CD8-positive, alpha-beta memory T cell (primary cell): ENCODE measurements at regions not wholly inside any gene's neighbourhood (a gene's known extent, or its start where the extent isn't known, plus 50 kb on each side); places are given as distances from the start of the nearest gene placed in this dataset.

ENCODE experiments used
- CTCF ChIA-PET: fragments of 350-600 bp; sonication (Branson Sonifier 250); formaldehyde crosslinking; loops from one replicate; lab custom pipeline; 2021; ENCODE audit warnings: antibody characterized with exemption; lab: Charles Lee
- POLR2A ChIA-PET: fragments of 350-600 bp; sonication (Branson Sonifier 250); formaldehyde crosslinking; loops from one replicate; lab custom pipeline; 2021; ENCODE audit warnings: antibody characterized with exemption; lab: Charles Lee
- DNase-seq, 5 donors: peaks; one replicate each; pipeline versions ENCODE4 v3.0.0 to v3.0.0-alpha.2; 2020 to 2022; ENCODE audit warnings: mixed read lengths in 1 of 5
- H3K27ac ChIP-seq: one replicate; pipeline ENCODE4 v1.7.0; 2013; ENCODE audit warnings: low read depth, mild to moderate bottlenecking, low read length, moderate library complexity
- H3K27me3 ChIP-seq: 2 replicates; pipeline ENCODE4 v1.7.0; 2013; ENCODE audit warnings: low read length, mild to moderate bottlenecking; ENCODE audit not compliant: insufficient read depth, poor library complexity, severe bottlenecking
- H3K36me3 ChIP-seq: 2 replicates; pipeline ENCODE4 v1.7.0; 2013; ENCODE audit warnings: mild to moderate bottlenecking, low read length, moderate library complexity; ENCODE audit not compliant: insufficient read depth
- H3K4me1 ChIP-seq: 2 replicates; pipeline ENCODE4 v1.7.0; 2013; ENCODE audit warnings: mild to moderate bottlenecking, low read length, moderate library complexity; ENCODE audit not compliant: insufficient read depth
- H3K4me3 ChIP-seq: 2 replicates; pipeline ENCODE4 v1.7.0; 2013; ENCODE audit warnings: mild to moderate bottlenecking, low read length
- H3K9me3 ChIP-seq: 2 replicates; pipeline ENCODE4 v1.7.0; 2013; ENCODE audit warnings: mild to moderate bottlenecking, low read length
- H3K27ac Mint-ChIP-seq, 8 donors: one replicate each; pipeline ENCODE4 v1.8.0; 2020 to 2021; ENCODE audit warnings: mixed read lengths in 8 of 8, mild to moderate bottlenecking in 6 of 8, inconsistent platforms in 3 of 8, moderate library complexity in 3 of 8
- H3K27me3 Mint-ChIP-seq, 2 donors: one replicate each; pipeline ENCODE4 v1.8.0; 2020 to 2021; ENCODE audit warnings: mixed read lengths in 2 of 2, mild to moderate bottlenecking in 1 of 2, moderate library complexity in 1 of 2
- H3K36me3 Mint-ChIP-seq, 3 donors: one replicate each; pipeline ENCODE4 v1.8.0; 2020 to 2021; ENCODE audit warnings: mixed read lengths in 3 of 3, inconsistent platforms in 1 of 3, mild to moderate bottlenecking in 1 of 3
- H3K4me1 Mint-ChIP-seq, 3 donors: one replicate each; pipeline ENCODE4 v1.8.0; 2020 to 2021; ENCODE audit warnings: mixed read lengths in 3 of 3, inconsistent platforms in 1 of 3, mild to moderate bottlenecking in 1 of 3
- H3K4me3 Mint-ChIP-seq, 7 donors: one replicate each; pipeline ENCODE4 v1.8.0; 2020 to 2021; ENCODE audit warnings: mixed read lengths in 7 of 7, mild to moderate bottlenecking in 6 of 7, moderate library complexity in 4 of 7, inconsistent platforms in 2 of 7
- H3K9me3 Mint-ChIP-seq, 5 donors: one replicate each; pipeline ENCODE4 v1.8.0; 2020 to 2022; ENCODE audit warnings: mixed read lengths in 5 of 5, mild to moderate bottlenecking in 3 of 5, moderate library complexity in 2 of 5, inconsistent platforms in 1 of 5

- Mint-ChIP-seq H3K27ac (no peak overlapping the region), H3K36me3 (no peaks in the 10 kb centered on the region), H3K4me1 (no peaks in the 10 kb centered on the region), H3K4me3 (no peak overlapping the region), H3K9me3 (peaks cover 0 to 11% (median 8%) of the 10 kb centered on the region in 5 donors), H3K27me3 (no peaks in the 10 kb centered on the region)
- no peaks in the 10 kb centered on the region for H3K36me3 ChIP-seq
- H3K9me3 ChIP-seq: no peaks in the 10 kb centered on the region
- DNase-seq: no peak
- no peak overlapping the region for H3K27ac ChIP-seq
- ChIA-PET POLR2A (no interaction called here), CTCF (no interaction called here)
- no peaks in the 10 kb centered on the region for H3K27me3 ChIP-seq
- H3K4me1 ChIP-seq: no peaks in the 10 kb centered on the region
- H3K4me3 ChIP-seq: no peak overlapping the region
Observed at GRCh38 chr20:12064540-12064939, 146.8 kb downstream of the BTBD3 start.

GRCh38 chr20:12067686-12068085 is 150.0 kb downstream of the BTBD3 start:
- H3K9me3 ChIP-seq: no peaks in the 10 kb centered on the region
- no peaks in the 10 kb centered on the region for H3K27me3 Mint-ChIP-seq
- no peaks in the 10 kb centered on the region for H3K36me3 ChIP-seq
- no peaks in the 10 kb centered on the region for H3K4me1 Mint-ChIP-seq
- H3K36me3 Mint-ChIP-seq: no peaks in the 10 kb centered on the region
- no peaks in the 10 kb centered on the region for H3K4me1 ChIP-seq
- H3K27ac Mint-ChIP-seq: no peak overlapping the region
- ChIA-PET CTCF (no interaction called here), POLR2A (no interaction called here)
- no peak overlapping the region for H3K4me3 Mint-ChIP-seq
- no peak overlapping the region for H3K4me3 ChIP-seq
- H3K27me3 ChIP-seq: no peaks in the 10 kb centered on the region
- H3K9me3 Mint-ChIP-seq: peaks cover 4 to 8% (median 5%) of the 10 kb centered on the region in 5 donors
- DNase-seq: no peak
- no peak overlapping the region for H3K27ac ChIP-seq

GRCh38 chr20:12068121-12068520 is 150.4 kb downstream of the BTBD3 start:
- H3K9me3 Mint-ChIP-seq: peaks cover 4 to 10% (median 7%) of the 10 kb centered on the region in 5 donors
- H3K4me1 Mint-ChIP-seq: no peaks in the 10 kb centered on the region
- Histone ChIP-seq H3K36me3 (no peaks in the 10 kb centered on the region), H3K27me3 (no peaks in the 10 kb centered on the region), H3K4me3 (no peak overlapping the region), H3K4me1 (no peaks in the 10 kb centered on the region), H3K9me3 (no peaks in the 10 kb centered on the region), H3K27ac (no peak overlapping the region)
- no peak overlapping the region for H3K27ac Mint-ChIP-seq
- POLR2A ChIA-PET: no interaction called here
- no peak for DNase-seq
- no peaks in the 10 kb centered on the region for H3K36me3 Mint-ChIP-seq
- H3K4me3 Mint-ChIP-seq: no peak overlapping the region
- no peaks in the 10 kb centered on the region for H3K27me3 Mint-ChIP-seq
- CTCF ChIA-PET: no interaction called here

GRCh38 chr20:12069181-12069580 is 151.5 kb downstream of the BTBD3 start:
- no peak overlapping the region for H3K4me3 ChIP-seq
- Mint-ChIP-seq H3K27ac (no peak overlapping the region), H3K4me1 (no peaks in the 10 kb centered on the region), H3K4me3 (no peak overlapping the region), H3K36me3 (no peaks in the 10 kb centered on the region), H3K9me3 (peaks cover 4 to 10% (median 8%) of the 10 kb centered on the region in 5 donors), H3K27me3 (no peaks in the 10 kb centered on the region)
- no peak overlapping the region for H3K27ac ChIP-seq
- H3K27me3 ChIP-seq: no peaks in the 10 kb centered on the region
- CTCF ChIA-PET: no interaction called here
- H3K36me3 ChIP-seq: no peaks in the 10 kb centered on the region
- POLR2A ChIA-PET: no interaction called here
- no peaks in the 10 kb centered on the region for H3K4me1 ChIP-seq
- no peaks in the 10 kb centered on the region for H3K9me3 ChIP-seq
- DNase-seq: no peak

- Mint-ChIP-seq H3K36me3 (no peaks in the 10 kb centered on the region), H3K4me3 (no peak overlapping the region), H3K4me1 (no peaks in the 10 kb centered on the region), H3K27ac (no peak overlapping the region), H3K9me3 (peaks cover 6 to 21% (median 11%) of the 10 kb centered on the region in 5 donors), H3K27me3 (no peaks in the 10 kb centered on the region)
- no peaks in the 10 kb centered on the region for H3K36me3 ChIP-seq
- no peak for DNase-seq
- no peaks in the 10 kb centered on the region for H3K4me1 ChIP-seq
- ChIA-PET POLR2A (no interaction called here), CTCF (no interaction called here)
- no peaks in the 10 kb centered on the region for H3K27me3 ChIP-seq
- no peak overlapping the region for H3K27ac ChIP-seq
- no peak overlapping the region for H3K4me3 ChIP-seq
- no peaks in the 10 kb centered on the region for H3K9me3 ChIP-seq
Observed at GRCh38 chr20:12072221-12072953, 154.7 kb downstream of the BTBD3 start.

- Mint-ChIP-seq H3K27ac (no peak overlapping the region), H3K9me3 (peaks cover 6 to 21% (median 8%) of the 10 kb centered on the region in 5 donors), H3K27me3 (no peaks in the 10 kb centered on the region), H3K4me3 (no peak overlapping the region), H3K4me1 (no peaks in the 10 kb centered on the region), H3K36me3 (no peaks in the 10 kb centered on the region)
- CTCF ChIA-PET: no interaction called here
- Histone ChIP-seq H3K27ac (no peak overlapping the region), H3K4me1 (no peaks in the 10 kb centered on the region), H3K36me3 (no peaks in the 10 kb centered on the region), H3K9me3 (no peaks in the 10 kb centered on the region), H3K27me3 (no peaks in the 10 kb centered on the region), H3K4me3 (no peak overlapping the region)
- DNase-seq: no peak
- POLR2A ChIA-PET: no interaction called here
Observed at GRCh38 chr20:12072954-12073264, 155.2 kb downstream of the BTBD3 start.

GRCh38 chr20:12074111-12074655 is 156.5 kb downstream of the BTBD3 start:
- H3K4me1 ChIP-seq: no peaks in the 10 kb centered on the region
- Mint-ChIP-seq H3K4me3 (no peak overlapping the region), H3K4me1 (no peaks in the 10 kb centered on the region), H3K27ac (no peak overlapping the region), H3K36me3 (no peaks in the 10 kb centered on the region), H3K27me3 (no peaks in the 10 kb centered on the region), H3K9me3 (peaks cover 2 to 21% (median 10%) of the 10 kb centered on the region in 5 donors)
- no peaks in the 10 kb centered on the region for H3K36me3 ChIP-seq
- no peak overlapping the region for H3K4me3 ChIP-seq
- no peak for DNase-seq
- CTCF ChIA-PET: no interaction called here
- no peaks in the 10 kb centered on the region for H3K9me3 ChIP-seq
- H3K27me3 ChIP-seq: no peaks in the 10 kb centered on the region
- H3K27ac ChIP-seq: no peak overlapping the region
- POLR2A ChIA-PET: no interaction called here

GRCh38 chr20:12076200-12076599 is 158.5 kb downstream of the BTBD3 start:
- no peaks in the 10 kb centered on the region for H3K36me3 ChIP-seq
- no peaks in the 10 kb centered on the region for H3K9me3 ChIP-seq
- H3K4me3 Mint-ChIP-seq: no peak overlapping the region
- no peak overlapping the region for H3K4me3 ChIP-seq
- no peak overlapping the region for H3K27ac ChIP-seq
- H3K36me3 Mint-ChIP-seq: no peaks in the 10 kb centered on the region
- POLR2A ChIA-PET: no interaction called here
- H3K27me3 ChIP-seq: no peaks in the 10 kb centered on the region
- no peak for DNase-seq
- no peaks in the 10 kb centered on the region for H3K4me1 Mint-ChIP-seq
- H3K27me3 Mint-ChIP-seq: peaks cover 0 to 2% of the 10 kb centered on the region in 2 donors
- H3K27ac Mint-ChIP-seq: no peak overlapping the region
- H3K4me1 ChIP-seq: no peaks in the 10 kb centered on the region
- H3K9me3 Mint-ChIP-seq: peaks cover 2 to 17% (median 15%) of the 10 kb centered on the region in 5 donors
- CTCF ChIA-PET: no interaction called here
